HepG2 (cell line): ENCODE measurements at regions not wholly inside any gene's neighbourhood (a gene's known extent, or its start where the extent isn't known, plus 50 kb on each side); places are given as distances from the start of the nearest gene placed in this dataset.

Experiments
- MTF1 ChIP-seq: sonication (generic); formaldehyde crosslinking; IDR thresholded peaks from 2 replicates; pipeline ENCODE4 v1.5.0; 2020; ENCODE audit warnings: missing genetic modification reagents
- SNAPC2 ChIP-seq: sonication (generic); formaldehyde crosslinking; IDR thresholded peaks from 2 replicates; pipeline ENCODE4 v1.8.1; 2022; ENCODE audit warnings: mild to moderate bottlenecking, missing genetic modification reagents

DNA sequence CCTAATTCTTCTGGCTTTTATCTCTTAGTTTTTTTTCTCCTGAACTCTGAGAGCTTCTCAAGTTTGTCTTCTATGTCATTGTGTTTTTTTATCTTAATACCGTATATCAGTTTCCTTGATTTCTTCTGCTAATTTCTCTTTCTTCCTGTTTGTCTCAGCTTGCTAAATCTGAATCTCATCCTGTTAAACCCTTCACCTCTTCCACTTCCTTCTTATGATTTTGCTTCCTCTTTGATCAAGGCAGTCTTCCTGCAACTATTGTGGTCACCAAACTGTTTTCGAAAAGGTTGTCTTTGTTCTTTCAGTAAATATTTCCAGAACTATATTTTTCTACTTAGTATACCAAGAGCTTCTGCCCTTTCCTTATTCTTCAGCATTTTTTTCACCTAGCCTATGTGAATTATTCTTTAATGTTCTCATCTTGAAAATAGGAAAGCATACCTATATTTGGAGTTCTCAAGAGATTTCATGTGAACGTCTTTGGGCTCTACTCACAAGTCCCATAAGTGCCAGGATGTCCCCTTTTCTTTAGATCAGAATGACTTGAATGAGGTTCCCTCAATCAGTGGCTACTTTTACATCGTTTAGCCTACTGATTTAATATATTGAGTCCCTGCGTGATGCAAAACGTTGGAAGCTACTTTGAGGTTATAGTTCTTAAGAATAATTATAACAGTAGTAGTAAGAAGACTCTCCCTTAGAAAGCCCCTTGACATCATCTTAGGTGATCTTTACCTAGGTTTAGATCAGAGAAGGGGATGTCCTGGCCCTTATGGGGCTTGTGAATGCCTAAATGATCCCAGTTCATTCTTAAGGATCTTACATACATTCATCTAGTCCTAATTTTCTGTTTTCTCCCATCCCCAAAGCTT lies 415.4 kb upstream of the AUTS2 start:
- TF ChIP-seq MTF1, result no peak
- TF ChIP-seq SNAPC2 (CRISPR knock-in tag), result no peak
